IMR-90 (cell line): ENCODE measurements at regions not wholly inside any gene's neighbourhood (a gene's known extent, or its start where the extent isn't known, plus 50 kb on each side); places are given as distances from the start of the nearest gene placed in this dataset.

Experiments
- ATAC-seq: fragments of 200-7000 bp; cut with Tn5 transposase; 2 replicates; pipeline ENCODE4 v1.9.1; 2020; ENCODE audit warnings: low read depth, mild to moderate bottlenecking, moderate library complexity
- BruUV-seq: library from RNA; stranded (reverse); fragments of 400-500 nt; replicated peaks from 2 replicates; lab custom pipeline; 2021; lab: Mats Ljungman, UMichigan
- CTCF ChIA-PET: fragments of 300-600 bp; formaldehyde crosslinking; extraction: SDS; loops from one replicate; lab custom pipeline; 2021; ENCODE audit warnings: antibody characterized with exemption; lab: Yijun Ruan, JAX
- POLR2A ChIA-PET: fragments of 300-600 bp; sonication (Branson Sonifier 250); formaldehyde crosslinking; loops from one replicate; lab custom pipeline; 2022; ENCODE audit warnings: antibody characterized with exemption; ENCODE audit not compliant: unreplicated experiment; lab: Charles Lee
- DNase-seq: peaks from one replicate; pipeline ENCODE4 v3.0.0; 2013
- H2AFZ ChIP-seq: replicated peaks from 2 replicates; pipeline ENCODE3; 2013; ENCODE audit warnings: low read length, mild to moderate bottlenecking; ENCODE audit not compliant: poor library complexity
- H2AK5ac ChIP-seq: 2 replicates; pipeline ENCODE4 v1.6.1; 2013; ENCODE audit warnings: low read depth, low read length, inconsistent platforms
- H2AK9ac ChIP-seq: replicated peaks from 2 replicates; pipeline ENCODE3; 2013; ENCODE audit warnings: mild to moderate bottlenecking, low read depth, low read length, moderate library complexity; ENCODE audit not compliant: poor library complexity
- H2BK120ac ChIP-seq: 2 replicates; pipeline ENCODE4 v1.6.1; 2013; ENCODE audit warnings: low read depth, low read length, inconsistent platforms
- H2BK15ac ChIP-seq: 3 replicates; pipeline ENCODE4 v1.6.1; 2013; ENCODE audit warnings: low read depth, low read length, inconsistent platforms
- H2BK20ac ChIP-seq: 2 replicates; pipeline ENCODE4 v1.6.1; 2013; ENCODE audit warnings: low read depth, mild to moderate bottlenecking, inconsistent platforms, low read length, moderate library complexity
- H2BK5ac ChIP-seq: 2 replicates; pipeline ENCODE4 v1.6.1; 2013; ENCODE audit warnings: mild to moderate bottlenecking, low read depth, low read length, inconsistent platforms; ENCODE audit not compliant: poor library complexity, severe bottlenecking
- H3K14ac ChIP-seq: replicated peaks from 2 replicates; pipeline ENCODE4 v1.6.1; 2013; ENCODE audit warnings: low read depth, low read length, inconsistent platforms
- H3K18ac ChIP-seq: 2 replicates; pipeline ENCODE4 v1.6.1; 2013; ENCODE audit warnings: low read depth, low read length, control low read depth
- H3K23ac ChIP-seq: 2 replicates; pipeline ENCODE4 v1.6.1; 2013; ENCODE audit warnings: low read depth, low read length, inconsistent platforms
- H3K27ac ChIP-seq: 2 replicates; pipeline ENCODE4 v1.5.1; 2013; ENCODE audit warnings: mild to moderate bottlenecking, control low read depth, low read length; ENCODE audit not compliant: insufficient read depth
- H3K27me3 ChIP-seq: 2 replicates; pipeline ENCODE4 v1.6.1; 2013; ENCODE audit warnings: low read length; ENCODE audit not compliant: control insufficient read depth, insufficient read depth
- H3K36me3 ChIP-seq: 2 replicates; pipeline ENCODE4 v1.6.1; 2013; ENCODE audit warnings: low read length, mixed read lengths; ENCODE audit not compliant: control insufficient read depth, insufficient read depth
- H3K4ac ChIP-seq: 2 replicates; pipeline ENCODE4 v1.6.1; 2013; ENCODE audit warnings: low read depth, low read length, inconsistent platforms
- H3K4me1 ChIP-seq: 2 replicates; pipeline ENCODE4 v1.6.1; 2013; ENCODE audit warnings: low read length, mixed read lengths; ENCODE audit not compliant: control insufficient read depth, insufficient read depth
- H3K4me2 ChIP-seq: 2 replicates; pipeline ENCODE4 v1.6.1; 2013; ENCODE audit warnings: low read depth, mild to moderate bottlenecking, control low read depth, low read length, moderate library complexity
- H3K4me3 ChIP-seq: 2 replicates; pipeline ENCODE4 v1.5.1; 2013; ENCODE audit warnings: low read depth, mild to moderate bottlenecking, control low read depth, low read length, moderate library complexity; ENCODE audit not compliant: insufficient read depth
- H3K56ac ChIP-seq: 2 replicates; pipeline ENCODE4 v1.6.1; 2013; ENCODE audit warnings: low read length, inconsistent platforms; ENCODE audit not compliant: insufficient read depth; ENCODE audit errors: extremely low read depth
- H3K79me1 ChIP-seq, 2 experiments: 2 replicates each; pipeline ENCODE4 v1.6.1; 2013; ENCODE audit warnings: low read length in 2 of 2, inconsistent platforms in 1 of 2, low read depth in 1 of 2
- H3K9ac ChIP-seq: 2 replicates; pipeline ENCODE4 v1.6.1; 2013; ENCODE audit warnings: low read depth, low read length, control low read depth
- H3K9me1 ChIP-seq: 2 replicates; pipeline ENCODE4 v1.6.1; 2013; ENCODE audit warnings: low read length, inconsistent platforms; ENCODE audit not compliant: insufficient read depth
- H3K9me3 ChIP-seq: 2 replicates; pipeline ENCODE4 v1.6.1; 2013; ENCODE audit warnings: low read length; ENCODE audit not compliant: control insufficient read depth, insufficient read depth
- H4K20me1 ChIP-seq: 2 replicates; pipeline ENCODE4 v1.6.1; 2013; ENCODE audit warnings: low read length, inconsistent platforms; ENCODE audit not compliant: insufficient read depth
- H4K5ac ChIP-seq: 2 replicates; pipeline ENCODE4 v1.6.1; 2013; ENCODE audit warnings: mild to moderate bottlenecking, low read depth, low read length, control low read depth
- H4K8ac ChIP-seq, 2 experiments: 2 replicates each; pipeline ENCODE4 v1.6.1; 2013; ENCODE audit warnings: low read depth in 2 of 2, low read length in 2 of 2, control low read depth in 1 of 2, inconsistent platforms in 1 of 2
- H4K91ac ChIP-seq: 2 replicates; pipeline ENCODE4 v1.6.1; 2013; ENCODE audit warnings: low read depth, low read length, inconsistent platforms; ENCODE audit not compliant: insufficient read depth
- BHLHE40 ChIP-seq: fragments of 150-350 bp; IDR thresholded peaks from 2 replicates; pipeline ENCODE4 v1.6.1; 2016; ENCODE audit warnings: mild to moderate bottlenecking, low read depth, low read length
- CEBPB ChIP-seq: IDR thresholded peaks from 2 replicates; pipeline ENCODE4 v1.6.1; 2012; ENCODE audit warnings: low read depth, low read length, improper control_type of control experiment
- CTCF ChIP-seq: conservative IDR thresholded peaks from 2 replicates; pipeline ENCODE4 v1.5.1; 2012; ENCODE audit warnings: mild to moderate bottlenecking, low read depth, low read length, improper control_type of control experiment
- ELK1 ChIP-seq: fragments of 150-350 bp; IDR thresholded peaks from 2 replicates; pipeline ENCODE4 v1.6.1; 2016; ENCODE audit warnings: low read depth, mild to moderate bottlenecking, low read length, moderate library complexity, borderline replicate concordance
- FOS ChIP-seq: fragments of 150-350 bp; IDR thresholded peaks from 2 replicates; pipeline ENCODE4 v1.6.1; 2016; ENCODE audit warnings: low read depth, low read length
- MAFK ChIP-seq: IDR thresholded peaks from 2 replicates; pipeline ENCODE4 v1.6.1; 2012; ENCODE audit warnings: low read depth, low read length, improper control_type of control experiment
- MAZ ChIP-seq: IDR thresholded peaks from 2 replicates; pipeline ENCODE4 v1.6.1; 2012; ENCODE audit warnings: low read depth, mild to moderate bottlenecking, low read length, improper control_type of control experiment, moderate library complexity, borderline replicate concordance
- NFE2L2 ChIP-seq: fragments of 150-350 bp; IDR thresholded peaks from 2 replicates; pipeline ENCODE4 v1.6.1; 2016; ENCODE audit warnings: low read depth, mild to moderate bottlenecking, low read length
- POLR2A ChIP-seq: IDR thresholded peaks from 2 replicates; pipeline ENCODE4 v1.6.1; 2012; ENCODE audit warnings: mild to moderate bottlenecking, low read depth, low read length
- RCOR1 ChIP-seq: IDR thresholded peaks from 2 replicates; pipeline ENCODE4 v1.6.1; 2012; ENCODE audit warnings: mild to moderate bottlenecking, low read length, improper control_type of control experiment; ENCODE audit not compliant: insufficient replicate concordance
- RFX5 ChIP-seq: IDR thresholded peaks from 2 replicates; pipeline ENCODE4 v1.8.0; 2012; ENCODE audit warnings: low read depth, mild to moderate bottlenecking, low read length, moderate library complexity
- SMC3 ChIP-seq: fragments of 150-350 bp; IDR thresholded peaks from 2 replicates; pipeline ENCODE4 v1.6.1; 2016; ENCODE audit warnings: low read depth, mild to moderate bottlenecking, antibody characterized with exemption, low read length, moderate library complexity
- USF2 ChIP-seq: fragments of 150-350 bp; IDR thresholded peaks from 2 replicates; pipeline ENCODE4 v1.6.1; 2017; ENCODE audit warnings: mild to moderate bottlenecking, antibody characterized with exemption, low read length, low read depth
- WGBS, 2 experiments: methylation state at CpG; one replicate each; pipeline versions ENCODE4 v1.1.5 to v1.1.7; 2013; ENCODE audit warnings: missing lambda C conversion rate in 2 of 2; ENCODE audit not compliant: insufficient read length in 1 of 2; ENCODE audit errors: extremely low coverage in 2 of 2; 5-methylcytosine and 5-hydroxymethylcytosine counted together
- dilution Hi-C: fragments of 300-500 bp; cut with HindIII; formaldehyde crosslinking; loops from one replicate; pipeline ENCODE4 v1.14.3; 2018; ENCODE audit warnings: low sequenced_read_pairs; ENCODE audit not compliant: unreplicated experiment
- in situ Hi-C: fragments of 300-500 bp; cut with MboI; formaldehyde crosslinking; loops from 3 replicates; pipeline ENCODE4 v1.14.3; 2019; ENCODE audit warnings: low sequenced_read_pairs, inconsistent platforms, mixed read lengths
- intact Hi-C: fragments of 100-400 bp; cut with micrococcal nuclease; formaldehyde crosslinking; loops from 2 replicates; pipeline ENCODE4 v1.10.0; 2022

GRCh38 chr16:79911660-79912059 lies 311.1 kb upstream of the MAF start:
- no peaks in the 10 kb centered on the region for H4K20me1 ChIP-seq
- H3K4me3 ChIP-seq: no peak overlapping the region
- CTCF ChIA-PET: no interaction called here
- dilution Hi-C loops: no loop called here
- no peak for DNase-seq
- no peaks in the 10 kb centered on the region for H3K27me3 ChIP-seq
- WGBS, 2 experiments: no CpG with 5 or more reads among the region's 2 CpGs
- H2BK5ac ChIP-seq: no peak overlapping the region
- H3K4ac ChIP-seq: no peak overlapping the region
- no peak overlapping the region for H3K27ac ChIP-seq
- no peak overlapping the region for H3K23ac ChIP-seq
- no peak overlapping the region for H3K18ac ChIP-seq
- H3K9me3 ChIP-seq: peaks cover 9% of the 10 kb centered on the region
- H3K4me2 ChIP-seq: no peak overlapping the region
- no peaks in the 10 kb centered on the region for H3K79me1 ChIP-seq
- BruUV-seq: no TSS peak
- no peaks in the 10 kb centered on the region for H3K4me1 ChIP-seq
- no peak for ATAC-seq
- no peak overlapping the region for H3K9ac ChIP-seq
- H4K5ac ChIP-seq: no peak overlapping the region
- H3K9me1 ChIP-seq: no peaks in the 10 kb centered on the region
- TF ChIP-seq CEBPB: no peak
- TF ChIP-seq MAFK: no peak
- no peak for TF ChIP-seq MAZ
- no peak for TF ChIP-seq RCOR1
- TF ChIP-seq NFE2L2: no peak
- TF ChIP-seq BHLHE40: no peak
- TF ChIP-seq ELK1: no peak
- no peak for TF ChIP-seq RFX5
- TF ChIP-seq POLR2A: no peak
- TF ChIP-seq SMC3: no peak
- no peak for TF ChIP-seq USF2
- no peak for TF ChIP-seq CTCF
- TF ChIP-seq FOS: no peak
- no peak overlapping the region for H2BK20ac ChIP-seq
- H3K56ac ChIP-seq: no peak overlapping the region
- no peak overlapping the region for H2AK9ac ChIP-seq
- no peak overlapping the region for H4K91ac ChIP-seq
- H4K8ac ChIP-seq: no peak overlapping the region
- H2BK120ac ChIP-seq: no peak overlapping the region
- no peaks in the 10 kb centered on the region for H3K36me3 ChIP-seq
- in situ Hi-C loops: no loop called here
- no peak overlapping the region for H2BK15ac ChIP-seq
- H2AK5ac ChIP-seq: no peak overlapping the region
- intact Hi-C loops: no loop called here
- no peak overlapping the region for H2AFZ ChIP-seq
- no peak overlapping the region for H3K14ac ChIP-seq
- POLR2A ChIA-PET: no interaction called here
